Stimulated activated CD8-positive, alpha-beta memory T cell treated with anti-CD3 and anti-CD28 coated beads, Interleukin-7, amount 100 ng/mL, for 1 hour (primary cell): ENCODE measurements at regions not wholly inside any gene's neighbourhood (a gene's known extent, or its start where the extent isn't known, plus 50 kb on each side); places are given as distances from the start of the nearest gene placed in this dataset.
"Not testable (repeated sequence)": the region's sequence is repeated elsewhere in the genome, so short reads cannot be mapped to it uniquely, and the experiment has no call there.

Experiments
- DNase-seq, 2 donors: peaks; one replicate each; pipeline ENCODE4 v3.0.0-alpha.2; 2020; ENCODE audit warnings: low read depth in 2 of 2

GRCh38 chr13:103676329-103676728 is 610.1 kb upstream of the SLC10A2 start:
- no peak for DNase-seq

GRCh38 chr13:103671547-103671946 is 605.3 kb upstream of the SLC10A2 start:
- no peak for DNase-seq

GRCh38 chr13:103663996-103664395 is 597.8 kb upstream of the SLC10A2 start:
- no peak for DNase-seq

GRCh38 chr13:103656311-103656710 is 590.1 kb upstream of the SLC10A2 start:
- DNase-seq: no peak

GRCh38 chr13:103640606-103641005 is 574.4 kb upstream of the SLC10A2 start:
- DNase-seq: no peak

GRCh38 chr13:103639326-103639725 is 573.1 kb upstream of the SLC10A2 start:
- no peak for DNase-seq

- no peak for DNase-seq
These were observed 572.5 kb upstream of the SLC10A2 start for GRCh38 chr13:103638706-103639105.

GRCh38 chr13:103634066-103634465 is 567.8 kb upstream of the SLC10A2 start:
- DNase-seq: no peak

GRCh38 chr13:103625194-103625593 is 559.0 kb upstream of the SLC10A2 start:
- no peak for DNase-seq

GRCh38 chr13:103618151-103618550 is 551.9 kb upstream of the SLC10A2 start:
- DNase-seq: no peak

GRCh38 chr13:103615771-103616170 is 549.6 kb upstream of the SLC10A2 start:
- DNase-seq: no peak

- DNase-seq: no peak
These were observed 548.5 kb upstream of the SLC10A2 start for GRCh38 chr13:103614761-103615160.

- no peak for DNase-seq
These were observed 541.8 kb upstream of the SLC10A2 start for GRCh38 chr13:103607995-103608394.

- DNase-seq: no peak
These were observed 539.5 kb upstream of the SLC10A2 start for GRCh38 chr13:103605546-103606326.

- not testable (repeated sequence) for DNase-seq
These were observed 533.7 kb upstream of the SLC10A2 start for GRCh38 chr13:103599870-103600269.

- no peak for DNase-seq
These were observed 532.5 kb upstream of the SLC10A2 start for GRCh38 chr13:103598671-103599070.

- no peak for DNase-seq
These were observed 507.2 kb upstream of the SLC10A2 start for GRCh38 chr13:103573446-103573845.

- no peak for DNase-seq
These were observed 502.1 kb upstream of the SLC10A2 start for GRCh38 chr13:103568314-103568713.

- no peak for DNase-seq
These were observed 491.7 kb upstream of the SLC10A2 start for GRCh38 chr13:103557878-103558277.

- DNase-seq: no peak
These were observed 490.5 kb upstream of the SLC10A2 start for GRCh38 chr13:103556681-103557080.

- DNase-seq: no peak
These were observed 481.7 kb upstream of the SLC10A2 start for GRCh38 chr13:103547914-103548313.

GRCh38 chr13:103546271-103546670 is 480.1 kb upstream of the SLC10A2 start:
- no peak for DNase-seq

- no peak for DNase-seq
These were observed 476.4 kb upstream of the SLC10A2 start for GRCh38 chr13:103542648-103543047.

GRCh38 chr13:103540382-103540765 is 474.2 kb upstream of the SLC10A2 start:
- no peak for DNase-seq
